Occipital lobe (tissue), 1 donor: ENCODE measurements at regions not wholly inside any gene's neighbourhood (a gene's known extent, or its start where the extent isn't known, plus 50 kb on each side); places are given as distances from the start of the nearest gene placed in this dataset.
"Not testable (repeated sequence)": the region's sequence is repeated elsewhere in the genome, so short reads cannot be mapped to it uniquely, and the experiment has no call there.

ENCODE experiments used
- DNase-seq: peaks from one replicate; lab custom pipeline; 2025; lab: John Stamatoyannopoulos, UW

DNA sequence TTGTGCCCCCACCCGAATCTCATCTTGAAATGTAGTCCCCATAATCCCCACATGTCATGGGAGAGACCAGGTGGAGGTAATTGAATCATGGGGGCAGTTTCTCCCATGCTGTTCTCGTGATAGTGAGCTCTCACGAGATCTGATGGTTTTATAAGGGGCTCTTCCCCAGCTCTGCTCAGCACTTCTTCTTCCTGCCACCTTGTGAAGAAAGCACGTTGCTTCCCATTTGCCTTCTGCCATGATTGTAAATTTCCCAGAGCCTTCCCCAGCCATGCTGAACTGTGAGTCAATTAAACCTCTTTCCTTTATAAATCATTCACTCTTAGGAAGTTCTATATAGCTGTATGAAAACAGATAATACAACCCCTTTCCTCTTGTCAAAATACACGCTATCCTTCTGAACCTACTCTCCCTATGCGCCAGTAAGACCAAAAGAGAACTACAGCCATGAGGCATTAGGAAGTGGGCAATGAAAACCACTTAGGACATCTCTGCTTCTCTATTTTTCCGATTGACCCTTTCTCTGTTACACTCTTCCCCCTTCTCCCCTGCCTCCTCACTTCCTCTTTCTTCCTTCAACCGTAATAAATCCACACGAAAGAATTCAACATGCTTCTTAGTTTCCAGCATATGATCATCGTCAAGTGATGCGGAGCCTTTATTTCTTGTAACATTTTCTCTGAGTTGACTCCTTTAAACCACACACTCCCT is 101.2 kb upstream of the WDR11 start:
- DNase-seq: no peak

GRCh38 chr10:120755771-120756170 is 95.4 kb upstream of the WDR11 start:
- DNase-seq: no peak

- no peak for DNase-seq
Observed at GRCh38 chr10:120760253-120760652, 90.9 kb upstream of the WDR11 start.

DNA sequence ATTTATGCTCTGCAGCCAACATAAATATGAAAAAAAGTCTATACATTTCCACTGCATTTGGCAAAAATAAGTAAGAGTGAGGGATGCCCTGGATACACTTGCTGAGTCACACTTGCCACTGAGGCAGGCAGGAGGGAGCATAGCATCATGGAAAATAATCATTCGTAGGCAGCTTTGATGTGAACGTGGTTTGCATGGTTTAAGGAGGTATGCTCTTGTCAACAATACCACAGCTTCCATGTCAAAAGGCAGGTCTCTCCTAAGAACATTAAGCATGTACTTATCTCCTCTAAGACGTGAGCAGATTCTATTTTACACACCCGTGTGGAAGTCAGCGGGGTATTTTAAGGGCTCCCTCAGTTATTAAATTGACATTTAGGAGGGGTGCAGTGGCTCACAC is 89.2 kb upstream of the WDR11 start:
- no peak for DNase-seq

DNA sequence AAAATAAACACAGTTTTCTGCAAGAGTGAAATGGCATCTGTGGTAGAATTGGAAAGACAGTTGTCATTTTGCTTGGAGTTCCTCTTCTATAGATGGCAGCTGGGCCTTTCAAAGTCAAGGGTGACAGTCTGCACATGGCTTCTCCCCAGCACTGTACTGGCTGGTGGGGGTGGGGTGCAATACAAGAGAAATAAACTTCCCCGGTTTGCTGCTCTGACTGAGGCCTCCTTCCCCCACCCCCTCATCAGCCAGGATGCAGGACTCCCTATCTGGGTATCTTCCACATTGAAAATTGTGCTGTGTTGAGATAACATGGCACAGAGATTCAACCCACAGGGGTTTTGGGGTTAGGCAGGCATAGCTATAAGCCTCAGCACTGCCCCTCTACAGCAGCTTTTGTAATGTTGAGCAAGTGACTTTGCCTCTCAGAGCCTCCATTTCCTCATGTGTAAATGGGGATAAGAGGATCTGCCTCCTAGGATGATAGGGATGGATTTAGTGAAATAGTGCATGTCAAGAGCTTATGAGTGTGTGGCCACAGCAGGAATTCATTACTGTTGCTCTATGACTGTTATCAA is 85.8 kb upstream of the WDR11 start:
- no peak for DNase-seq

DNA sequence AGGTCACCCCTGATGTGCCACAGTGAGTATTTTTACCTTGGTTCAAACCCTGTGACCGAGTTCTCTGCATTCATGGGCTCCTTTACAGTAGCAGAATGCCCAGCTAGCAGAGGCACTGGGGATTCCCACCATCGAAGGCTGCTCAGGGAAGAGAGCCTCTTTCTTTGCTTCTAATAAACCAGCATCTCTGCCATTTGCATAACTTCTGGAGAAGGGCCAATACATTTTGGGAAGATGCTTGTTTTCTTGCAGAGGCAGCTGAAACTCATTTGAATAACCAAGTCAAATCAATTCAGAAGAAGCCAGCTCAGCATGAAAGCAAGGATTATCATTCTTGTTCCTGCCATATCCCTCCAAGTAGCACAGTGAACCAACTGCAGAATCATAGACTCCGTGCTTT is 82.9 kb upstream of the WDR11 start:
- no peak for DNase-seq

GRCh38 chr10:120770496-120770895 is 80.7 kb upstream of the WDR11 start:
- DNase-seq: no peak

DNA sequence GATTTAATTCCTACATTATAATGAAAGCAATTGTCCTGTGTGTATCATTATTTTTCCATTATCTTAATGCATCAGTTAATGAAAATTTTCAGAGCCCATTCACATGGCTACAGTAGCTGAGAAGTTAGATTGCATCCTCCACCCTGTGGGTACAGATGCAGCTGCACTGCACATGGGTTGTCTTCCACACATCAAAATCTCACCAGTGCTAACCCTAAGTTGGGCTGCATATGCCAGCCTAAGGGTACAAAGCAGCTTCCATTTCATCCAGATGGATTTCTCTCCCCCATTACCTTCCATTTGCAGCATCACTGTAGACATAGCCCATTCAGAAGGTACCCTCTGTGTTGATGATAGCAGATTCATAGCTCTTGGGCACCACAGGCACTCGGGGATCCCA is 74.7 kb upstream of the WDR11 start:
- DNase-seq: no peak

DNA sequence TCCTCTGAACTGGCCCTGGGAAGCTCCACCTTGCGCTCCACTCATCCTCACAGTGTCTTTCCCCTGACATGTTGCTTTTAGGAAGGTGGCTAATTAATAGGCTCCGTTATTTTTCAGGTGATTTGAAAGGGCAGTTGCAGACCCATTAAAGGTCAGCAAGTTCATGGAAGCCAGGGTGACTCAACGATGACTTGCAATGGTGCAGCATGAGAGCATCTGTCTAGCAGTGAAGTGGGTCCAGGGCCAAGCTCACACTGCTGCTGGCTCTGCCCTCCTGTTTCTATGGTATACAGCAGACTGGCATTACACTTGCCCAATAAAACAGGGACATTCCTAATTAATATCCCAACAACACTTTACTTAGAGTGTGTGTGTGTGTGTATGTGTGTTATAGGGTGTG is 68.8 kb upstream of the WDR11 start:
- DNase-seq: no peak

- DNase-seq: no peak
Observed at GRCh38 chr10:120783098-120783497, 68.1 kb upstream of the WDR11 start.

- DNase-seq: no peak
Observed at GRCh38 chr10:120783867-120784266, 67.3 kb upstream of the WDR11 start.

- no peak for DNase-seq
Observed at GRCh38 chr10:120788771-120789170, 62.4 kb upstream of the WDR11 start.

GRCh38 chr10:120789303-120790203 is 61.6 kb upstream of the WDR11 start:
- DNase-seq: no peak

DNA sequence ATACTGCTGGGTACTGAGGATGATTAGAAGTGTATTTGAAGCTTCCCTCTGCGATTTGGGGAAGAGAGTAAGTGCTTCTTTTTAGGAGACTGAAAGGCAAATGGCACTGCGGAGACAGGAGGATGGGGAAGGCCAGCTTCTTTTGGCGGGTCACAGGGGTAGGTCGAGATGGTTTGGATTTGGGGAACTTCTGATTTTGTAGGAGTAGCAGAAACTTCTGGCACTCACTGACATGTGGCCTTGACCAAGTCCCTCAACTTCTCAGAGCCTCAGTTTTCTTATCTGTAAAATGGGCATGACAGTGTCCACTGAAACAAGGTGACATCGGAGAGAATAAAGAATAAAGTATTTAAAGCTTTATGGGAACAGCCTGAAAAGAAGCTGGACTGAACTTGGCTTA is 59.8 kb upstream of the WDR11 start:
- DNase-seq: no peak

GRCh38 chr10:120793088-120793487 is 58.1 kb upstream of the WDR11 start:
- DNase-seq: no peak

DNA sequence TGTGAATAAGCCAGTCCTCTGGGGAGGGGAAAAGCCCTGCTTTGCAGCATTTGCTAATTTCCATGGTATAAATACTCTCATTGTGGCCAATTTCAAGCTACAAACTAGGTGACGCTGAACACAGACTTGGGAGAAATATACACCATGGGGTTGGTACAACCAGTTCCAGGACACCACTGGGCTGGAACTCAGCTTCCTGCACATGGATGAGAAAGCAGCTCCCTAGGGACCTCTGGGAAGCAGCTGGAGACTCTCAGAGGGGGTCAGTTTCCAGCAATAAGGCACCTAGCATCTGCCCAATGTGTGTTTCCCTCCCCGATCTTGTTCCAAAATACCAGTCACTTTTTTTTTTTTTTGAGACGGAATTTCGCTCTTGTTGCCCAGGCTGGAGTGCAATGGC is 56.8 kb upstream of the WDR11 start:
- no peak for DNase-seq

GRCh38 chr10:120798276-120798675 is 52.9 kb upstream of the WDR11 start:
- not testable (repeated sequence) for DNase-seq

DNA sequence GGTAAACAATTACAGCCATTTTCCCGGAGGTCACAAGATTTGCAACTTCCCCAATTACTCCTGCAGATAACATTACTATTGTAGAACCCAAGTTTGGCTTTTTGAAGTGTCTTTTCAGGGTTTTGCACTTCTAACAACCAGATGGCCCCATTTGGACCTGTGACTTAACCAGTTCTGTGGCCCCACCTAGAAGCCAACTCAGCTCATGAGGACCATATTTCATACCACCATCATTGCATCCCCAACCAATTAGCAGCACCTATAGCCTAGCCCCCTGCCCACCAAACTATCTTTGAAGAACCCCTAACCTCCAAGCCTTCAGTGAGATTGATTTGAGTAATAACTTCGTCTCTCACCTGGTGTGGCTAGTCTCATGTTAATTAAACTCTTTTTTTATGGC is 51.3 kb upstream of the WDR11 start:
- DNase-seq: no peak

- DNase-seq: no peak
Observed at GRCh38 chr10:120800528-120801323, 50.4 kb upstream of the WDR11 start.
